ENCODE measurements at regions not wholly inside any gene's neighbourhood (a gene's known extent, or its start where the extent isn't known, plus 50 kb on each side); places are given as distances from the start of the nearest gene placed in this dataset.

DNA sequence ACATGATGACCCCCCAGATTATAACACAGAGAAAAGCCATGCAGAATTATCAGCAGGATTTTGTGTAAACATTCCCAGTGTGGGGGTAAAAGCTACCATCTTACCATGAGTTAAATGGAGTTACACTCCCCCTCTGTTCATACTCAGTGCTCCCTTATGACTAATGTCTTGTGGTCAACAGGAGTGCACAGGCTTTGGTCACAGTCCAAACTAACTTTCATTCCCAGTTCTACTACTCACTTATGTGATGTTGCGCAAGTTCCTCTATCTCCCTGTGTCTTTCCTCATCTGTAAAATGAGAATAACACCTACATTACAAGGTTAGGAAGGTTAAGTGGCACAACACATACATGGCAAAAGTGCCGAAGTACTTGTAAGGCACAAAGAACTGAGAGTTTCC is 277.9 kb downstream of the RBM26 start (continued):
- TF ChIP-seq GABPA (IDR thresholded peaks at IDR 0.05; ENCODE audit: low read depth) (no peak), NFIC (IDR thresholded peaks at IDR 0.05; ENCODE audit: borderline replicate concordance) (no peak), TCF12 (IDR thresholded peaks at IDR 0.05) (no peak)

GRCh38 chr13:79126706-79127105 is 279.3 kb downstream of the RBM26 start:
- H3K9me2 ChIP-seq, result no peaks in the 10 kb centered on the region

DNA sequence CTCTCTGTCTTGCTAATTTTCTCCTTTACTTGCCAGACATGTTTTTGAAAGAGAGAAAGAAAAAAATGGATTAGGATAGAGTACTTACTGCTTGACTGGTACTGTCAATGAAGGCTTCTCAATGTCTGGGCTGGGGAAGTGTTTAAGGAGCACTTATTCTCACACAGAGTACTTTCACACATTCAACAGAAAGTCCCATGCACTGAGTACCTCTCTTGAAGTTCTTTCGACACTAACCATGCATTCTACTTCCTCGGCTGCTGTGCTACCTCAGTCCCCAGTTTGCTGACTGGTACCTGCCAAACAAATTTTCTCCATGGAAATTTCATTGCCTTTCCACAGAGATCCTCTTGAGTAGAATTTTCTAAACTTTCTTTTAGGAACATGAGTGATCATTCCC is 281.9 kb downstream of the RBM26 start:
- Histone ChIP-seq H2AFZ (ENCODE audit: low read depth) (no peak overlapping the region), H3K36me3 (replicated peaks in 1 of 2; ENCODE audit: control insufficient read depth in 1 of 2, insufficient read depth in 2 of 2, low read length in 1 of 2) (no peaks in the 10 kb centered on the region), H3K27ac (ENCODE audit: low read depth in 2 of 2, low read length in 1 of 2) (no peak overlapping the region), H3K4me3 (ENCODE audit: low read depth in 2 of 2, low read length in 1 of 2) (no peak overlapping the region), H3F3A (replicated peaks; ENCODE audit: insufficient read depth) (no peaks in the 10 kb centered on the region), H3K27me3 (ENCODE audit: insufficient read depth) (no peaks in the 10 kb centered on the region), H3K9me2 (no peaks in the 10 kb centered on the region), H3K79me2 (ENCODE audit: insufficient read depth) (no peaks in the 10 kb centered on the region), H3K9ac (no peak overlapping the region), H3K4me1 (ENCODE audit: control insufficient read depth in 1 of 2, insufficient read depth in 2 of 2, low read depth in 1 of 2, low read length in 1 of 2) (no peaks in the 10 kb centered on the region), H3K4me2 (no peak overlapping the region), H4K20me1 (ENCODE audit: insufficient read depth) (no peaks in the 10 kb centered on the region), H3K9me3 (no peaks in the 10 kb centered on the region)
- 76% methylated on average over 2 of the region's 2 CpGs for WGBS (ENCODE audit: low lambda C conversion rate)
- ChIA-PET POLR2A (no interaction called here), CTCF (no interaction called here)
- DNase-seq, result no peak
- no peak for TF ChIP-seq SIN3A (IDR thresholded peaks at IDR 0.05; ENCODE audit: borderline replicate concordance, low read depth, low read length)
- no peak for TF ChIP-seq ELF1 (IDR thresholded peaks at IDR 0.05)
- no peak for TF ChIP-seq RFX5 (IDR thresholded peaks at IDR 0.05; ENCODE audit: low read length)
- no peak for TF ChIP-seq RAD21 (IDR thresholded peaks at IDR 0.05; ENCODE audit: low read length)
- no peak for TF ChIP-seq MXI1 (IDR thresholded peaks at IDR 0.05; ENCODE audit: low read depth, low read length)
- no peak for TF ChIP-seq TCF12 (IDR thresholded peaks at IDR 0.05)
- TF ChIP-seq NFIC (IDR thresholded peaks at IDR 0.05; ENCODE audit: borderline replicate concordance), result no peak
- TF ChIP-seq EZH2phosphoT487 (IDR thresholded peaks at IDR 0.05; ENCODE audit: borderline replicate concordance, low read depth), result no peak
- TF ChIP-seq EP300 (IDR thresholded peaks at IDR 0.05; ENCODE audit: borderline replicate concordance in 1 of 2, low read depth in 1 of 2, low read length in 1 of 2), result no peak
- no peak for TF ChIP-seq PBX3 (IDR thresholded peaks at IDR 0.05)
- TF ChIP-seq TEAD4 (IDR thresholded peaks at IDR 0.05; ENCODE audit: borderline replicate concordance, insufficient read depth), result no peak
- no peak for TF ChIP-seq POLR2AphosphoS5 (IDR thresholded peaks at IDR 0.05; ENCODE audit: low read depth, low read length)
- TF ChIP-seq SMC3 (IDR thresholded peaks at IDR 0.05; ENCODE audit: low read depth, low read length), result no peak
- no peak for TF ChIP-seq USF2 (IDR thresholded peaks at IDR 0.05; ENCODE audit: borderline replicate concordance, low read depth, low read length)
- TF ChIP-seq GABPA (IDR thresholded peaks at IDR 0.05; ENCODE audit: low read depth), result no peak

More at GRCh38 chr13:79126706-79127105, 279.3 kb downstream of the RBM26 start:
- H3K4me2 ChIP-seq, result no peak overlapping the region
- no peak for DNase-seq
- no peak overlapping the region for H3K9ac ChIP-seq
- no peak overlapping the region for H3K4me3 ChIP-seq (ENCODE audit: low read depth in 2 of 2, low read length in 1 of 2)
- H3K9me3 ChIP-seq, result no peaks in the 10 kb centered on the region
- no peak overlapping the region for H2AFZ ChIP-seq (ENCODE audit: low read depth)
- 27% methylated on average over 1 of the region's 1 CpG for WGBS (ENCODE audit: low lambda C conversion rate)
- no peaks in the 10 kb centered on the region for H3K79me2 ChIP-seq (ENCODE audit: insufficient read depth)
- no peak for TF ChIP-seq RXRA (IDR thresholded peaks at IDR 0.05; ENCODE audit: borderline replicate concordance, low read depth)
- TF ChIP-seq RCOR1 (IDR thresholded peaks at IDR 0.05; ENCODE audit: low read length), result no peak
- TF ChIP-seq, protein P1, sequence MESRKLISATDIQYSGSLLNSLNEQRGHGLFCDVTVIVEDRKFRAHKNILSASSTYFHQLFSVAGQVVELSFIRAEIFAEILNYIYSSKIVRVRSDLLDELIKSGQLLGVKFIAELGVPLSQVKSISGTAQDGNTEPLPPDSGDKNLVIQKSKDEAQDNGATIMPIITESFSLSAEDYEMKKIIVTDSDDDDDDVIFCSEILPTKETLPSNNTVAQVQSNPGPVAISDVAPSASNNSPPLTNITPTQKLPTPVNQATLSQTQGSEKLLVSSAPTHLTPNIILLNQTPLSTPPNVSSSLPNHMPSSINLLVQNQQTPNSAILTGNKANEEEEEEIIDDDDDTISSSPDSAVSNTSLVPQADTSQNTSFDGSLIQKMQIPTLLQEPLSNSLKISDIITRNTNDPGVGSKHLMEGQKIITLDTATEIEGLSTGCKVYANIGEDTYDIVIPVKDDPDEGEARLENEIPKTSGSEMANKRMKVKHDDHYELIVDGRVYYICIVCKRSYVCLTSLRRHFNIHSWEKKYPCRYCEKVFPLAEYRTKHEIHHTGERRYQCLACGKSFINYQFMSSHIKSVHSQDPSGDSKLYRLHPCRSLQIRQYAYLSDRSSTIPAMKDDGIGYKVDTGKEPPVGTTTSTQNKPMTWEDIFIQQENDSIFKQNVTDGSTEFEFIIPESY (IDR thresholded peaks at IDR 0.05; ENCODE audit: borderline replicate concordance, low read depth), result no peak
- no peak for TF ChIP-seq FOXJ3 (CRISPR knock-in tag; IDR thresholded peaks at IDR 0.05)
- no peak for TF ChIP-seq ELF1 (IDR thresholded peaks at IDR 0.05)
- no peak for TF ChIP-seq YY1 (IDR thresholded peaks at IDR 0.05; ENCODE audit: low read depth)
- no peak for TF ChIP-seq GATA2 (CRISPR knock-in tag; IDR thresholded peaks at IDR 0.05)
- no peak for TF ChIP-seq RAD21 (IDR thresholded peaks at IDR 0.05; ENCODE audit: low read length)
- TF ChIP-seq PBX3 (IDR thresholded peaks at IDR 0.05), result no peak
- no peak for TF ChIP-seq TEAD4 (IDR thresholded peaks at IDR 0.05; ENCODE audit: borderline replicate concordance, insufficient read depth)
- TF ChIP-seq FOXM1 (IDR thresholded peaks at IDR 0.05; ENCODE audit: low read depth), result no peak
- no peak for TF ChIP-seq EZH2phosphoT487 (IDR thresholded peaks at IDR 0.05; ENCODE audit: borderline replicate concordance, low read depth)
- TF ChIP-seq EP300 (IDR thresholded peaks at IDR 0.05; ENCODE audit: borderline replicate concordance in 1 of 2, low read depth in 1 of 2, low read length in 1 of 2), result no peak
- H3K4me1 ChIP-seq (ENCODE audit: control insufficient read depth in 1 of 2, insufficient read depth in 2 of 2, low read depth in 1 of 2, low read length in 1 of 2), result no peaks in the 10 kb centered on the region
- no peaks in the 10 kb centered on the region for H3F3A ChIP-seq (replicated peaks; ENCODE audit: insufficient read depth)
- no peaks in the 10 kb centered on the region for H3K36me3 ChIP-seq (replicated peaks in 1 of 2; ENCODE audit: control insufficient read depth in 1 of 2, insufficient read depth in 2 of 2, low read length in 1 of 2)
- ChIA-PET POLR2A (no interaction called here), CTCF (no interaction called here)
- no peak overlapping the region for H3K27ac ChIP-seq (ENCODE audit: low read depth in 2 of 2, low read length in 1 of 2)
- H4K20me1 ChIP-seq (ENCODE audit: insufficient read depth), result no peaks in the 10 kb centered on the region
- no peaks in the 10 kb centered on the region for H3K27me3 ChIP-seq (ENCODE audit: insufficient read depth)

All from SK-N-SH (cell line).